HG02588 (cell line): ENCODE measurements at regions not wholly inside any gene's neighbourhood (a gene's known extent, or its start where the extent isn't known, plus 50 kb on each side); places are given as distances from the start of the nearest gene placed in this dataset.
"Not testable (repeated sequence)": the region's sequence is repeated elsewhere in the genome, so short reads cannot be mapped to it uniquely, and the experiment has no call there.

ENCODE experiments used
- ATAC-seq: cut with Tn5 transposase; IDR thresholded peaks from one replicate; pipeline ENCODE4 v1.9.1; 2021; ENCODE audit warnings: mild to moderate bottlenecking, moderate library complexity; ENCODE audit not compliant: unreplicated experiment

DNA sequence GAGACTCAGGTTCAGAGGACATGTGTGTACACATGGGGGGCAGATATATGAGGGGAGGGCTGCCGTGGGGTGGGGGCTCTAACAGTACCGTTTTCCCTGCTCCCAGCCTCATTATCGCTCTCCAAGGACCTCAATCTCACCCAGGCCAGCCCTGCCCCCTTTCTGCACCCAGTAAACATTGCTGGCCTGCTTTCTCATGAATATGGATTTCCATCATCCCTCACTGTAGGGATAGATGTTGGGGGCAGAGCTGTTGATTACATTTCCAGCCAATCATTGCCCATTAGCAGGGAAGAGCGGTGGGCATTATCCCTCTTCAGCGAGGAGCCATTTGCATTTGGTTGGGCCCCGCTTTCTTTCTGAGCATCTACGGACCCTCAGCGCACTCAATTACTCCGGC, 273.8 kb downstream of the RPS6KC1 start:
- no peak for ATAC-seq

DNA sequence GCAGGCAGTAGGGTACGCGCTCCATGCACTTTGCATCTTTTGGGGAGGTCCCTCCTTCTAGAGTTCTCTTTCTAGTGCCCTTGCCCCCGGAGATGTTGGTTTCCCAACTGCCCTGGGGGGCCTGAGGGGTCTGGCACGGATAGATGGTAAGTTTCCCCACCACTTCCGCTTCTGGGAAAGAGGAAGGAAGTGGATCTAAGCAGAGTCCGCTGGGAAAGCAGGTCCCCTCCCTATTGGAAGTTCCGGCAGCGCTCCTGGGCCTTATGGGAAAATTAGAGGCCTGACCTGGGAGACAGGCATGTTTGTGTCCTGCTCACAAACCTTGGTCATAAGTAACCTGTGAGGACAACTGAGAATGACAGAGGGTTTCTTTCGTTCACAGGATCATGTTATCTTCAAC, 274.4 kb downstream of the RPS6KC1 start:
- ATAC-seq, result no peak

DNA sequence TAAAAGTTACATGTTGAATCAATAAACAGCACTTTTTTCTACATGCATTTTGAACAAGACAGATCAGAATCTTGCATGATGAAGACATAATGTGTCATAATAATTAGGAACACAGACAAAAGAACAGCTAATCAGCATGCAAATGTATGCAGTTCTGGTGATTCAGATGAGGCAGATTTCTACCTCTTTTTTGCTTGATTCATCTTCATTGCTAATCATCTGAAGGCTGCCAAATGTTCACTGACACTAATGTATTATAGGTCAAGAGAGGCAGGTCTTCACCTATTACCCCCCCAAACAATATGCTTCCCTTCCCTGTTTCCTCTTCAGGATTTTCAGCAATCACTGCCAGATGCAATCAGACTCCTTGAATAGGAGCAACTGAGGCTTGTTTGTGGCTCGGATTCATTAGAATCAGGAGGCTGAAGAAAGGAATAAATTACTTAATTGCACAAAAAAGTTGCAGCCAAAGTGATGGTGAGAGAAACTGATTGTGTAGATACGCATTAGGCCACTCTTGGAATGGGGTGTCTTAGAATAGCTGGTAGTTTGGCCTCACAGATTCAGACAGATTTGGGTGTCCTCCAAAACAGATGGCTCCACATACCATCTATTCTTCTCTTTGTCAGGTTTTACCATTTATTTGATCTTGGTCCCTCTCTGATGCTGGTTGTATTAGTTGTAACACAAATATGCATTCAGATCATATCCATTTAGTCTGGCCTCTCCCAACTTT, 275.4 kb downstream of the RPS6KC1 start:
- no peak for ATAC-seq

- no peak for ATAC-seq
Observed at GRCh38 chr1:213327017-213327667, 276.1 kb downstream of the RPS6KC1 start.

DNA sequence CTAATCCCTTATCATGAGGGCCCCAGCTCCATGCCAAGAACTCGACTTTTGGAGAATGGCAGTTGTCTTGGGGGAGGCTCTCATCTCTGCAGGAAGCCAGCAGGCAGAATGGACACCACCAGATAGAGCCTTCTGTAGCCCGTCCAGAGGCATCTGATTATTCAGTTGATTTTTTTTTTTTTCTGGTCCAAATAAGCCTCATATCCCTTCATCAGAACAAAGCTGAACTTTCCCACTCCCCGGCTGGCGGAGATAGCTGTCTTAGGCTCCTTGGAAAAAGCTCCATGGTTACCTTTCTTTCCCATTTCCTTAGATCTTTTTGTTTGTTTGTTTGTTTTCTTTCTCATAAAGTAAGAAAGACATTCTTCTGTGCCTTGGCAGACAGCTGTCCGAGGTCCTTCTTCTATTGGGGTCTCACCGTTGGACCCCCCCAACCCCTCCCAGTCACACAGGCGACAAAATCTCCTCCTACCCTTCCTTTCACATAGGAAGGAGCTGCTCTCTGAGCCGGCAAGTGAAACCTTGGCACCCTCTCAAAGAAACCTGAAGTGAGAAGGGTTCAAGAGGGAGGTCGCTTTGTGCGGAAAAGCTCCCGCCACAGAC, 278.5 kb downstream of the RPS6KC1 start:
- ATAC-seq, result no peak

GRCh38 chr1:213330281-213330680, 279.2 kb downstream of the RPS6KC1 start:
- no peak for ATAC-seq

DNA sequence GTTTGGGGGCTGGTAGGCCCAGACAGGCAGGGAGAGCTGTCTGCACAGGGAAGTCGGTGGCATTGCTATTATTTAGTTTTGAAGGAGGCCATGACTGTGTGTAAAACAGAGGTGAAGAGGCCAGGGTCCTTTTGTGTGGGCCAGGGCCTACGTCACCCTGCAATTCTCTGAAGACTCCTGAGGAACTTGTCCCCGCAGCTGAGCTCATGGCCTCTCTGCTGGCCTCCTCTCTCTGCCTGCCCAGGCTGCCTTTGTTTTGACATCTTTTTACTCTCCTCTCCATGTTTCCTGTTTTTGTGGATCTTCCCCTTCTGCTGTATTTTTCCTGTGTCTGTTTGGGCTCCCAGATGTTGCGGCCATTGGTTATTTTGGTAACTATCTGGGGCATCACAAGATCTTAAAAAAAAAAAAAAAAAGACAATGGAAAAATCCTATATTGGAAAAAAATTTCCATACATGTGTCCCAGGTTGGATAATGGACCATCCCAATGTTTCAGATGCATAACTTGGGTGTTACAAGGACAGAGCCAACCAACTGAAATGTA, 280.7 kb downstream of the RPS6KC1 start:
- ATAC-seq, result no peak

GRCh38 chr1:213332491-213332890, 281.4 kb downstream of the RPS6KC1 start:
- ATAC-seq, result no peak

DNA sequence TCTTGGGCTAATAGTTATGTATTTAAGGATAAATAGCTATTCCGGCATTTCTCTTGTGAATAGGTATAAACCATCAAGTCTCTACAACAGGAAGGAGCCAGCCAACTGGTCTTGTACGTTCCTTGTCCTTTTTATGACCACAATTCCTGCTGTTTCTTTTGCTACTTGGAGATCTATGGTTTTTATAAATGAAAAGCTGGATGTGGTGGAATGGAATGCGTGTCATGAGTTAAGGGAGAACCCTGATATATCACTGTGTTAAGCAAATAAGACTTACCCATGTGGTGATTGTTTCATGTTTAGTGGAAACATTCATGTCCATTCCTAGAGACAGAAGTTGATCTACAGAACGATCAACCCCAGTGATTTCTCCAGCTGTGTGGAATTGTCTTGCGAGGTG, 282.1 kb downstream of the RPS6KC1 start:
- ATAC-seq, result no peak

DNA sequence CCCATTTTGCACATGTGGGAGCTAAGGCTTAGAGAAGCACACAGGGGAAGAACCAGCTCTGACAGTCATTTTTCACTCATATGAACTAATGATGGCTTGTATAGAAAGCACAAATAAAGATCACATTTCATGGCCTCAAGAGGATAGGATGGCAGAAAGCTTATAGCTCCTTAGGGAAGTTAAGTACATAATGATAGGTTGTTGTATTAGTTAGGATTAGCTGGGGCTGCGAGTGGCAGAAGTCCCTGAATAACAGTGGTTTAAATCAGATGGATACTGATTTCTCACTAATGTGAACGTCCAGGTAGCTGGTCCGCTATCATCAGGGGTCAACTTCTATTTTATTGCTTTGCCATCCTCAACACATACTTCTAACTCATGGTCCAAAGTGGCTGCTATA, 284.0 kb downstream of the RPS6KC1 start:
- no peak for ATAC-seq

DNA sequence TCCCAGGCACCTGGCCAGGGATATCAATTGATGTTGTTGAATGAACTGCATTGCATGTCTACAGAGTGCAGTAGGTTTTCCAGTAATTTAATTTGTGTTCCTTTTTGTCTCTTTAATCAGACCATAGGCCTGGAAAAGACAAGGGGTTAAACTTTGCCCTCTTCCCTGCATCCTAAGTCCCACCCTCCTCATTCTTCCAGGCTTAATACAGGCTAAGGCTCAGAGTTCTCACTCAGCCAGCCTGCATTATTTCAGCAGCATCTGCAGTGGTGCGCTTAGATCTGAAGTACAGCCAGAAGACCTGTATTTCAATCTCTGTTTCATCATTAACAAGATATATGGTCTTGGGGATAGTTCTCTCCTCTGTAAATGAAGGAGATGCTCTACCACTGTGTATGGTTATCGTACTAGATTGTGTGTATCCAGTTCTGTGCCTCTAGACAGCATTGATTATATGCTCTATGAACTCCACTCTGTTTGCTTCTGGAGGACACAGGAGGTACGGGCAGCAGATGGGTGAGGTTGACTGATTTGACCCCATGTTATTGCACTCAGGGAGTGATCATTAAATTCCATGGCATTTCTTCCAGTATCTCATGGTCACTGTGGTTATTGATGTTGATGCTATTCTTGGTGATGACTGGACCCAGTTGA, 286.1 kb downstream of the RPS6KC1 start:
- no peak for ATAC-seq

DNA sequence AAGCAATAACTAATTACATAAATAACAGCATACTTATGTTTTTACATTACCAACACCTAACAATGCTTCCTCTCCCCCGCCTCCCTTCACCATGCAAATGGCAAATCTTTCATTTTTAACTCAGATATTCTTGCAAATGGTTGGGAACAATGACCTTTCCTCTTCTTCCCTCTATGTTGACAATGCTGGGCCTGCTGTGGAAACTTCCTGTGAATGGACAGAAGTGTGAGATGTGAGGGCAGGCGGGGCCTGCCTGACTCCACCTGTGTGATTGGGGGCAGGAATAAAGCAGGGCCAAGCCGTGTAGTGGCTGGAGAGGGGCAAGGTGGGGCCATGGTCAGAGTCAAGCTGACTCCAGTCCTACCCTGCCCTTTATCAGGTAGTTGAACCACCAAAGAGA, 289.6 kb downstream of the RPS6KC1 start:
- no peak for ATAC-seq

- no peak for ATAC-seq
Observed at GRCh38 chr1:213345621-213346020, 294.6 kb downstream of the RPS6KC1 start.

DNA sequence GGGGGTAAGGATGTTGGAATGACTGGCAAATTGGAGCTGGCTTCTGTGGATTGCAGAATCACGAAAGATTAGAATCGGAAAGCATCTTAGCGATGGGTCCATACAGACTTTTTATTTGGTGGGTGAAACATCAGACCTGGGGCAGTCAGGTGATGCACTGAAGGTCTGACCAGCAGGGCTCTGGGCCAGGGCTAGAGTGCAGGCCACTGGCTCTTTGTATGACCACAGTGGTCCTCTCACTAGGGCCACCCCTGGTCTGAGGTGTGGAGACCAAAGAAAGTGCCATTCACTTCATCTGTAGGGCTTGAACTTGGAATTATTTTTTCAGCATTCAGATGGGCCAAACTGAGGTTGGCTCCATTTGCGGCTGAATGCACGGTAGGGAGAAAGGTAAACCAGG, 306.4 kb downstream of the RPS6KC1 start:
- no peak for ATAC-seq

DNA sequence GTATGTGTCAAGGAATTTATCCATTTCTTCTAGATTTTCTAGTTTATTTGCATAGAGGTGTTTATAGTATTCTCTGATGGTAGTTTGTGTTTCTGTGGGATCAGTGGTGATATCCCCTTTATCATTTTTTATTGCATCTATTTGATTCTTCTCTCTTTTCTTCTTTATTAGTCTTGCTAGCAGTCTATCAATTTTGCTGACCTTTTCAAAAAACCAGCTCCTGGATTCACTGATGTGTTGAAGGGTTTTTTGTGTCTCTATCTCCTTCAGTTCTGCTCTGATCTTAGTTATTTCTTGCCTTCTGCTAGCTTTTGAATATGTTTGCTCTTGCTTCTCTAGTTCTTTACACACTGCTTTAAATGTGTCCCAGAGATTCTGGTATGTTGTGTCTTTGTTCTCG, 307.3 kb downstream of the RPS6KC1 start:
- not testable (repeated sequence) for ATAC-seq

DNA sequence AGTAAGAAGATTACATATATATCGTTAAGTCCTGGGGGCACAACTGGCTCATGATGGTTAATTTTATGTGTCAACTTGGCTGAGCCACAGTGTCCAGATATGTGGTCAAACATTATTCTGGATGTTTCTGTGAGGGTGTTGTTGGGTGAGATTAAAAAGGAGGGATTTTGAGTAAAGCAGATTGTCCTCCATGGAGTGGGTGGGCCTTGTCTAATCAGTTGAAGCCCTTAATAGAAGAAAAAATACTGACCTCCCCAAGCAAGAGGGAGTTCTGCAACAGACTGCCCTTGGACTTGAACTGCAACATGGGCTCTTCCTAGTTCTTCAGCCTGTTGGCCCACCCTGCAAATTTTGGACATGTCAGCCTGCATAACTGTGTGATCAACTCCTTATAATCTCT, 311.6 kb downstream of the RPS6KC1 start:
- no peak for ATAC-seq

DNA sequence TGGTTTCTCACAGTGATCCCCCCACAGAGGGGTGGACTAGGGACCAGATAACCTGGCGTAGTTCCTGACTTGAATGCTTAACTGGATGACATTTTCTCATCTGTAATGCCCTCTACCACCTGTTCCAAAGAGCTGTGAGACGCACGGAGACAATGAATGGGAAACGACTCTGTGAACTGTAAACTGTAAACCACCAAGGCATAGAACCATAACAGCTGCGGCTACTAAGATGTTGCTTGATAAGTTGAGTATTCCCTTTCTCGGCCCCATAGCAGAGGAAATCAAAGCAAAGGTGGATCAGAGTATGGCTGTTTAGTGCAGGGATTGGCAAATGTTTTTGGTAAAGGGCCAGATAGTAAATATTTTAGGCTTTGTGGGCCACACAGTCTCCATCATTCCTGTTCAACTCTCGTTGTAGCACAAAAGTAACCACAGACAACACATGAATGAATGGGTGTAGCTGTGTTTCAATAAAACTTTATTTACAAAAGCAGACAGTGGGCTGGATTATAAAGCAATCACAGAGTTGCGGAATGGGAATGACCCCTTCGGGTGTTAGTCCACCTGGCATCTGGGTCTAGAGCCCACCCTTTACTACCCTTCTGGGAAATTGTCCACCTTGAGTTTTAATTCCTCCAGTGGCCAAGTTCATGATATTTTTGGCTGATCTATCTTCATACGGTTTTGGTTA, 315.2 kb downstream of the RPS6KC1 start:
- no peak for ATAC-seq

- no peak for ATAC-seq
Observed at GRCh38 chr1:213369465-213369864, 318.4 kb downstream of the RPS6KC1 start.

DNA sequence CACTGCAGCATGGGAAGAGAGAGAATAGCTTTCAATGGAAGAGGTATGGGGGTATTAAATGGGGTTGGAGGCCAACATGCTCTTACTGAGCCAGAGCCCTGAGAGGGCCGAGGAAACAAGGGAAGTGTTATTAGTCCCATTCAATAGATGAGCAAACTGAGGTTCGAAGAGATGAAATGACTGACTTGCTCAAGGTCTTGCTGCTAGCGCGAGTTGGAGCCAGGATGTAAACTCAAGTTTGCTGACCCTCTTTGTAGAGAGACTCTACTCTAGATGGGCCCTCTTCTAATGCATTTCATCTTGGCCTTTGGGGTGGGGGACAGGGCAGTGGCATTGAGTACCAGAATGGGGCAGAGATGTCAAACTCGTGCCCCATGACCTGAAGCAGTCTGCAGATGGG, 319.5 kb downstream of the RPS6KC1 start:
- no peak for ATAC-seq

GRCh38 chr1:213371525-213371846, 320.4 kb downstream of the RPS6KC1 start:
- no peak for ATAC-seq
